ENCODE measurements at regions not wholly inside any gene's neighbourhood (a gene's known extent, or its start where the extent isn't known, plus 50 kb on each side); places are given as distances from the start of the nearest gene placed in this dataset.
A peak's percentile ranks its signal among the peaks of the same experiment; 100 is the strongest.

GRCh38 chr2:226037526-226037925 lies 638.0 kb downstream of the NYAP2 start:
- in situ Hi-C loops (cut with HindIII; ENCODE audit: low sequenced_read_pairs), result no loop called here
- DNase-seq (ENCODE audit: low read depth, low spot score), result no peak
- no peak for TF ChIP-seq CTCF (IDR thresholded peaks at IDR 0.05; ENCODE audit: low read depth, low read length)
- H3K4me3 ChIP-seq (ENCODE audit: low read depth, low read length), result no peak overlapping the region

- in situ Hi-C loops (cut with HindIII; ENCODE audit: low sequenced_read_pairs), result no loop called here
- peak overlapping the region; percentile 49 for H3K4me3 ChIP-seq (ENCODE audit: low read depth, low read length)
- DNase-seq (ENCODE audit: low read depth, low spot score), result peak; percentile 41
- no peak for TF ChIP-seq CTCF (IDR thresholded peaks at IDR 0.05; ENCODE audit: low read depth, low read length)
Observed at GRCh38 chr2:226031647-226032501, 632.4 kb downstream of the NYAP2 start.

DNA sequence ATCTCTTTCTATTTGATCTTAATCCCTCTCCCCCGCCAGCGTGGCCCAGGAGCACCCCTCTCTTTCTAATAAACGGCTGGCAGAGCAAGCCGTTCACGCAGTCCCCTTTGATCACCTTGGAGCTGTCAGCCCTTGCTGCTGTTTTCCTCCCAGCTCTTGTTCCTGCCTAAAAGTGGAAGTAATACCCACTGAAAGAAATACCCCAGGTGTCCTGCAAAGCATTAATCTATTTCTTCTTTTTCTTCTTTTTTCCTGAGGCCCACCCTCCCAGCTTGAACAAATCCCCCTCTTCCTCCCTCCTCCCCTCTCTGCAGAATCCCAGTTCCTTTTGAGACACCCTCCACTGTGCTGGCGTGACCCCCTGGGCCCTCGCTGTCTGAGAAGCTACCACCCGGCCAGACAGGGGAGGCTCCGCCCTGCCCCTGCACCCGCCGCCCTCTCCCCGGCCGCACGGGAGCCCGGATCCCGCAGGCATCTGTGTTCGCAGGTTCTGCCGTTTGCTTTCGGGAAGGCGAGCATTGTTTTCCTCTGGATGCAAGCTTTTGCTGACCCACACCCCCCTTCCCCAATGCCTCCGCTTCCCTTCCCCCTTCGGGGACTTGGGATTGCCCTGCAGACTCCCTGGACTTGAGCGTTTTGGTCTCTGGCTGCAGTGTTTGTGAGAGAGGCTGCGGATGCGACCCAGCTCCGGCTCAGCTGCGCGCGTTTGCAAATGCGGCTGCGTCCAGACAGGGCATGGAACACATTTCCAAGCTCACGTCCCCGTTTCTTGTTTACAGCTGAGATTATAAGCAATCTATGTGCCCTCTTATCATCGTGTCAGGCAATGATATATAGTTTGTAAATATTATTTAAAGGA lies 631.5 kb downstream of the NYAP2 start:
- no peak for TF ChIP-seq CTCF (IDR thresholded peaks at IDR 0.05; ENCODE audit: low read depth, low read length)
- peak overlapping the region; percentile 49 for H3K4me3 ChIP-seq (ENCODE audit: low read depth, low read length)
- in situ Hi-C loops (cut with HindIII; ENCODE audit: low sequenced_read_pairs), result no loop called here
- DNase-seq (ENCODE audit: low read depth, low spot score), result peak; percentile 85

DNA sequence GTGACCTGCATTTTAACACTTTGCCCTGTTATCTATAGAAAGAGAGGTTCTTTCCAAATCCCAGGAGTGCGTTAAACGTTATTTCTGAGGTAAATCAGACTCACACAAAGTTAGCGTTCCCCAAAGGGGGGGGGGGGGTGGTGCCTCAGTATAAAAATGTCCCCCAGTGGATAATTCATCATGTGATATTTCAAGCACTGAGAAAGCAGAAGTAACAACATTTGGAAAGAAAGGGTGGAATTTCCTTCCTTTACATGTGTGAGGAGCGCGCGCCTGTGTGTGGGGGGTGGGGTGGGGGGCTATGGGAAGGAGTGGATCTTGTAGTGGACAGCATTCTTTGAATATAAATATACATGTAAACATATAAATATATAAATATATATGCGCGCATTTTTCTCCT lies 630.9 kb downstream of the NYAP2 start:
- DNase-seq (ENCODE audit: low read depth, low spot score), result no peak
- H3K4me3 ChIP-seq (ENCODE audit: low read depth, low read length), result peak overlapping the region; percentile 49
- in situ Hi-C loops (cut with HindIII; ENCODE audit: low sequenced_read_pairs), result no loop called here
- no peak for TF ChIP-seq CTCF (IDR thresholded peaks at IDR 0.05; ENCODE audit: low read depth, low read length)

DNA sequence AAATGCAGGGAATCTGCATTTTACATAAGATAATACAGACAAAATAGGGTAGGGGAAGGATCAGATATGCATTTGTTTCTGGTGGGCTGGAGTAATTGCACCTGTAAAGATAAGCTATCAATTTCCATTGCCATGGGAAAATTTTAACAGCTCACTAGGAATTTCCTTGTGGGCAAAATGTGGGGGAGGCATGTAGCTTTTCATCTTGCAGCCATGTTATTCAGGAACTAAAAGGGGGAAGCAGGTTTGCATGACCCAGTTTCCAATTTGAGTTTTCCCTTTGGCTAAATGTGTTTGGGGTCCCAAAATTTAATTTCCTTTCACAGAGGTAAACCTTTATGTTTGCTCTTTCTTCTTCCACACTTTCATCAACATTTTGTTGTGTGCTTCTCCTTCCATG lies 624.4 kb downstream of the NYAP2 start:
- TF ChIP-seq CTCF (IDR thresholded peaks at IDR 0.05; ENCODE audit: low read depth, low read length), result no peak
- DNase-seq (ENCODE audit: low read depth, low spot score), result no peak
- in situ Hi-C loops (cut with HindIII; ENCODE audit: low sequenced_read_pairs), result no loop called here
- H3K4me3 ChIP-seq (ENCODE audit: low read depth, low read length), result no peak overlapping the region

DNA sequence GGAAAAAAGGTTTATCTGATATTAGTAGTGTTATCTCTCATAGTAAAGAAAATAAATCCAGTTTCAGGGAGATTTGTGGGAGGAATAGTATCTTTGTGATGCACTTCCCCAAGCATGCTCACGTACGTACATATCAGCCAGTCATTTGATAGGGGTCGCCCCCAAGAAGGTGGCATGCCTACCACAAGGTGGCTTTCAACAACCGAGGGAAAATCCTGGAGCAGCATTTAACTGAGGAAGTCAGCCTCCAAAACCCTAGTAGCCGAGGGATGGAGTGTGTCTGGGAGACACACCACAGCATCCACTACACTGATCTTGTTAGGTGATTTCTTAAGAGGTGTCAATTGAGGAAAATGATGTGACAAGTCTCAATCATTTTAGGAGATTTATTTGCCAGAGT lies 623.9 kb downstream of the NYAP2 start:
- in situ Hi-C loops (cut with HindIII; ENCODE audit: low sequenced_read_pairs), result no loop called here

More for the DNA sequence above, 623.9 kb downstream of the NYAP2 start:
- no peak overlapping the region for H3K4me3 ChIP-seq (ENCODE audit: low read depth, low read length)
- no peak for TF ChIP-seq CTCF (IDR thresholded peaks at IDR 0.05; ENCODE audit: low read depth, low read length)
- no peak for DNase-seq (ENCODE audit: low read depth, low spot score)
